Breast epithelium (tissue), 3 donors: ENCODE measurements at regions not wholly inside any gene's neighbourhood (a gene's known extent, or its start where the extent isn't known, plus 50 kb on each side); places are given as distances from the start of the nearest gene placed in this dataset.

Experiments used
- CTCF ChIP-seq, 3 donors: fragments of 450-650 bp; IDR thresholded peaks; one replicate each; pipeline ENCODE4 v1.5.1; 2016 to 2017; ENCODE audit warnings: antibody characterized with exemption in 3 of 3, mild to moderate bottlenecking in 3 of 3, moderate library complexity in 3 of 3
- POLR2A ChIP-seq: fragments of 450-650 bp; IDR thresholded peaks from one replicate; pipeline ENCODE4 v1.6.1; 2016; ENCODE audit warnings: antibody characterized with exemption, mild to moderate bottlenecking, moderate library complexity

- no peak for TF ChIP-seq CTCF (IDR thresholded peaks at IDR 0.05)
- TF ChIP-seq POLR2A: no peak
These were observed 1950.9 kb upstream of the TENM3 start for GRCh38 chr4:180292339-180292738.
